DND-41 (cell line): ENCODE measurements at regions not wholly inside any gene's neighbourhood (a gene's known extent, or its start where the extent isn't known, plus 50 kb on each side); places are given as distances from the start of the nearest gene placed in this dataset.

Experiments
- EZH2 ChIP-seq: IDR thresholded peaks from 3 replicates; pipeline ENCODE4 v1.6.1; 2012; ENCODE audit warnings: borderline replicate concordance, low read depth, mild to moderate bottlenecking, moderate library complexity, low read length, inconsistent platforms; ENCODE audit not compliant: severe bottlenecking
- TF ChIP-seq, protein P1 (sequence below): IDR thresholded peaks from 2 replicates; pipeline ENCODE4 v1.5.1; 2012; ENCODE audit warnings: borderline replicate concordance, low read length, moderate library complexity, mild to moderate bottlenecking; ENCODE audit not compliant: poor library complexity, severe bottlenecking; ENCODE audit errors: extremely low read depth

DNA sequence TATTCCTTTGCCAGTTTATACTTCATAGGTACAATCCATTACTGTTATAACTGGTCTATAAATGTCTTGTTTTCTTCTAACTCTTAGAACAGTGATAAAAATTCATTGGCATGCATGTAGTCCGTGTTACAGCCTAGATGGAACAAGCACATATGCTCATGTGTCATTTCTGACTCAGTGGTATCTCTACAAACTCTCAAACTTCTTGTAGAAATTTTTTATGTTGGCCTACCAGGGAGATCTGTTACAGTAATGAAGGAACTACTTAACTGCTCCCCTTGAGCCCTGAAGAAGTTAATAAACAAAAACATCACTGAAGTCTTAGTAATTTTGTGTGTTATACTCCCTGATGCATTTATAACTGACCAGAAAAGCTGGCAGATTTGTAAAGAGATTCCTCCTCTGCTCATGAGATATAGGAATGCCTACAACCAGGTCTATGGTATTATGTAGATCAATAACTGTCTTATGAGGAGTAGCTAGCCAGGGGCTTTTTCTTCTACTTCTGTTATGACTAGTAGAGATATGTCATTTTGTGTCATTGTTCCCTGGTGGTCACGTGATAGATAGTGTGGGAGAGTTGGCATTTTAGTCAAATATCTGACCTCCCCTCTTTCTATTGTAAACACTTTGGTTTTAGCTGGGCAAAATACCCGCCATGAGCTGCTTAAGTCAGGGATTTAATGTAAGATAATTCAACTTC lies 53.7 kb upstream of the FAAH2 start:
- no peak for TF ChIP-seq EZH2
- TF ChIP-seq, protein P1, sequence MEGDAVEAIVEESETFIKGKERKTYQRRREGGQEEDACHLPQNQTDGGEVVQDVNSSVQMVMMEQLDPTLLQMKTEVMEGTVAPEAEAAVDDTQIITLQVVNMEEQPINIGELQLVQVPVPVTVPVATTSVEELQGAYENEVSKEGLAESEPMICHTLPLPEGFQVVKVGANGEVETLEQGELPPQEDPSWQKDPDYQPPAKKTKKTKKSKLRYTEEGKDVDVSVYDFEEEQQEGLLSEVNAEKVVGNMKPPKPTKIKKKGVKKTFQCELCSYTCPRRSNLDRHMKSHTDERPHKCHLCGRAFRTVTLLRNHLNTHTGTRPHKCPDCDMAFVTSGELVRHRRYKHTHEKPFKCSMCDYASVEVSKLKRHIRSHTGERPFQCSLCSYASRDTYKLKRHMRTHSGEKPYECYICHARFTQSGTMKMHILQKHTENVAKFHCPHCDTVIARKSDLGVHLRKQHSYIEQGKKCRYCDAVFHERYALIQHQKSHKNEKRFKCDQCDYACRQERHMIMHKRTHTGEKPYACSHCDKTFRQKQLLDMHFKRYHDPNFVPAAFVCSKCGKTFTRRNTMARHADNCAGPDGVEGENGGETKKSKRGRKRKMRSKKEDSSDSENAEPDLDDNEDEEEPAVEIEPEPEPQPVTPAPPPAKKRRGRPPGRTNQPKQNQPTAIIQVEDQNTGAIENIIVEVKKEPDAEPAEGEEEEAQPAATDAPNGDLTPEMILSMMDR: no peak
